GDM1 (cell line): ENCODE measurements at regions not wholly inside any gene's neighbourhood (a gene's known extent, or its start where the extent isn't known, plus 50 kb on each side); places are given as distances from the start of the nearest gene placed in this dataset.

ENCODE experiments used
- DNase-seq: peaks from one replicate; lab custom pipeline; 2025; lab: John Stamatoyannopoulos, UW

DNA sequence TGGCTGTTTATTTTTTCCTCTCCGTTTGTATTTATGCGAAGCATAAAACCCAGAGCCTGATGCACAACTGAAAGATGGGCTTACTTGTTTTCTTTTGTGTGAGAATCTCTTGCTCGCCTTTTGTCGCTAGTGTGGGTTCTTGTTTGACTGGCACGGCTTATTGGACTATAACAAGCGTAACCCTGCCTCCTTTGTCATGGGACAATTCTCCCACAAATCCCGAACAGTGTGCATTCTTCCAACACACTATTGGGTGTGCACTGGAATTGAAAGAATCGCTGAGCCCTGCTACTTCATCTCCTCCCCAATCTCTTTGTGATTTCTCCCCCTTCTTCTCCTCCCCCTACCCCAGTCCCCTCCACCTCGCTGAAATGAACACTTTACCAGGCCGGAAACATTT lies 110.8 kb downstream of the ZIC5 start:
- no peak for DNase-seq

- DNase-seq = no peak
These were observed 112.1 kb downstream of the ZIC5 start for GRCh38 chr13:99859178-99860177.

GRCh38 chr13:99857738-99858137 lies 113.8 kb downstream of the ZIC5 start:
- no peak for DNase-seq

- DNase-seq = no peak
These were observed 115.8 kb downstream of the ZIC5 start for GRCh38 chr13:99855526-99856420.

DNA sequence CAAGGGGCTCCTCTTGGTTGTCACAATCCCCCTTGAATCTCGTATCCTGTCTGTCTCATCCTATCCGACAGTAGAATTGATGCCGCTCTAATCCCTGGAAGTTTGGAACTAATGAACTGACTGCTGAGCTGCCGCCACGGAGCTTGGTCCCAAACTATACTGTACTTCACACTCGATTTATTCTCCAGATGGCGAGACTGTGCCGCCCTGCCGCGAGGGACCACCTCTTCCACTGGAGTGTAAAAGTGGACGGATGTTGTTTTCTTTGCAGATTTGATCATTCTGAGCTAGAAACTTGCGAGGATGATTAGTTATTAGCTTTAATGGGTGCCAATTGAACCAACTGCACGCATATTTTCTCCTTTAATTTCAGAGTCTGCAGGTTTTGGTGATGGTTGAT lies 117.2 kb downstream of the ZIC5 start:
- no peak for DNase-seq

GRCh38 chr13:99847318-99847750 lies 124.2 kb downstream of the ZIC5 start:
- no peak for DNase-seq

DNA sequence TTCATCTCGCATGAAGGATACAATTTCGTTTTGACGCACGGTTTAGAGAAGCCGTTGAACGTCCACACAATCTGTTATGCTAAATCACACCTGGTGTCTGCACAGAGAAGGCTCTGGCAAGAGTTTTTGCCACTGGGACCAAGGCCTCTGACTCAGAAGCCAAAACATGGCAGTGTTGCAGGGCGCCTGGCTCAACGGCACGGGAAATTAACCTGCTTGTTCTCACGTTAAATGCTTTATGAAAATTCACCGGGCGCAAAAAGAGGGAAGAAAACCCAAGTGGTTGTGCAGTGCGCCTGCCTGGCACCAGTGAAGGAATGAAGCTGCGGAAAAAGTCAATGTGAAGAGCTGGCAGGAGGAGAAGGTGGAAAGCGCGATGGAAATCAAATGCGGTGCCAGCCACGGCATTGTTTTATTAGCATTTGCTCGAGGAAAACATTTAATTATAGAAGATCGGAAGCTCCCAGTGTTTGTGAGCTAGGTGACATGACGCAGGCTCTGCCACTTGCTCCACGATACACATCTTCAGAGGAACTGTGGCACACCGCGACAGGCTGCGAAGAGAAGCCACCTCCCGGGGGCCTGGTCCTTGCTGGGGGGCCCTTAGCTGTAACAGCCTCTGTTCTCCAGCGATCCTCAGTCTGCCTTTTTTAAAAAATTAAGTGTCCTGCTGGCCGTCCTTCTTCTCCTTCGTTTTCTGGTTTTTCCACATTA lies 126.2 kb downstream of the ZIC5 start:
- DNase-seq = no peak

GRCh38 chr13:99844421-99844820 lies 127.1 kb downstream of the ZIC5 start:
- no peak for DNase-seq

DNA sequence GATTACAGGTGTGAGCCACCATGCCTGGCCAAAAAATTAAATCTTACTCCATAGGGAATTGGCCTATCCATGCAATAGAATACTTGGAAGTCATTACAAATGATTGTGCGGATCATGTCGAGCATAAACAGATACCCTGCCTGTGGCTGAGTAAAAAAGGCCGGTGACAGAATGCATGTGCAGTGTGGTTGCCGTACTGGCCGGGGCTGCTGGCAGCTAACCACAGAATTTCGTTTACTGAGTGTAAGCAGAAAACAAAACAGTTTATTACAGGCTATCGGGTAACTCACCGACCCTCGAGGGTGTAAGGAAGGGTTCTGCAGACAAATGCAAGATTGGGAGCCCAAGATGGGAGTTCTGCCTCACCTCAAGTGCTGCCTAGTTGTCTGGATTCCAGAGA lies 127.7 kb downstream of the ZIC5 start:
- DNase-seq = no peak

DNA sequence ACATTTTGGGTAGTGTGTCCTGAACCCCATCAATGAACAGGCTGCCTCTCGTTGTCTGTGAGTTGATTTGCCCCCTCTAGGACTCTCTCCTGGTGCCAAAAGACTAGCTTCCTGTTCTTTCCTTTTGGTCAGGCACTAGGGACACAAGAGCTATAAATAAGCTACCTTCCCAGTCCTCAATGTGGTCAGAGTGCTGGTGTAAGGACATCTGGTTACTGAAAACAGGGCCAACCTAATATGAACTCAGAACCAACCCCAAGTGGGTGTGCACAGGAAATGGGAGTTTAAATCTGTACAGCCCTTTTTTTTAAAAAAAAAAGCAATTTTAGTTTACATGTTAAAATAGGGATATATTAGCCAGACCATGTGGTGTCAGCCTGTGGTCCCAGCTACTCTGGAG lies 129.2 kb downstream of the ZIC5 start:
- DNase-seq = no peak

DNA sequence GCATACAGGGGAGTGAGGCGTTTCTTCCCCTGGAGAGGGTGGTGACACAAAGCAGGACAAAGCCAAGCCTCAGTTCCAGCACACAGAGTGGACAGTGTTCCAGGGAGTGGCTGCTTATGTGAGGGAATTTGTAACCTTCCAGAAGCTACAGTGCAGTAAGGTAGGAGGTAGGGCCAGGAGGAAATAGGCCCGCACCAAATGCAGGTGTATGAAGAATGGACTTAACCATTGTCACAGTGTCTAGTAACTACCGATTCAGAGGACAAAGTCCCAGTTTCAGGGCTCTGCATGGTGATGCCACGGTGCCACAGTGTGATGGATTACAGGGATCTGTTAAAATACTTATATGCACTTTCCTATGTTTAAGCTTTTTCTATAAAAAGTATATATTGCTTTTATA lies 135.3 kb downstream of the ZIC5 start:
- no peak for DNase-seq

DNA sequence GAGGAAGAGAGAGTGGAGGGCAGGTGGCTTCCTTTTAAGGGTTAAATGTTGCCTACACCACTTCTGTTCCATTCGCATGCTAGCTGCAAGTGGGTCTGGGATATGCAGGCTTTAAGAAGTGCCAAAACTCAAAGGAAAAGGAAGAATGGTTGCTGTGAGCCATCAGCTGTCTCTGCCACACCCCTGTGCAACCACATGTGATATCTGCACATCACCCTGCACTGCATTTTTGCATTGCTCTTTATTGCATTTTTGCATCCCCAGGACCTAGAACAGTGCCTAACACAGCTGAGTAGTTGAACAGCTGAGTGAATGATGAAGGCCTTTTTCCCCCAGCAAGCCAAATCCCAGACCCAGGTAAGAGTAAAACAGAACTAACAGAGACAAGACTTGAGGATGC lies 136.1 kb downstream of the ZIC5 start:
- no peak for DNase-seq

DNA sequence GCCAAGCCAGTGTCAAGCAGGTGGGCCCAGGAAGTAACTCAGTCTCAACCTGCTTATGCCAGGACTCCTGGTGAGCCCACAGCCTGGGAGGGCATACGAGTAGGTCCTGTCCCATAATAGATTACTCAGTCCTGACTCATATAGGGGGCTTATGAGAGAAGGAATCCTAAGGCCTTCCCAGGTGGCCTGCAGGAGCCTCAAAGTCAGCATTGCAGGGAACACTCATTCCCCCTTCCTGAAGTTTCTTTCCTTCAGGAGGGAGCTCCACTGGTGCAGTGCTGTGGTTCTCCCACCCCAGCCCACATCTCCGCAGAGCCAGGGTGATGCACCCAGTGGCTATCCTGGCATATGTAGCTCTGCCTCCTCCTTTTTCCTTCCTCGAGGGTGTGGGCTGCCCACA lies 137.3 kb downstream of the ZIC5 start:
- DNase-seq = no peak

GRCh38 chr13:99832347-99832746 lies 139.2 kb downstream of the ZIC5 start:
- no peak for DNase-seq

DNA sequence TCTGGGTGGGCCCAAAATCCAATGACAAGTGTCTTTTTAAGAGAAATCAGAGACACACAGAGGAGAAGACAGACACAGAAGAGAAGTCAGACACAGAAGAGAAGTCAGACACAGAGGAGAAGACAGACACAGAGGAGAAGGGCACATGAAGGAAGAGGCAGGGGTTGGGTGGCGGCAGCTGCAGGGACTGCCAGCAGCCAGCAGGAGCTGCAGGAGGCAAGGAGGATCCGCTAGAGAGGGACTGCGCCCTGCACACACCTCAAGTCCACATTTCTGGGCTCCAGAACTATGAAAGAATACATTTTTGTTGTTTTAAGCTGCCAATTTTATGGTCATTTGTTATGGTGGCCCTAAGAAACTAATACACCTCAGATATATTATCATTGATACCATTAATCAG lies 140.6 kb downstream of the ZIC5 start:
- DNase-seq = no peak

DNA sequence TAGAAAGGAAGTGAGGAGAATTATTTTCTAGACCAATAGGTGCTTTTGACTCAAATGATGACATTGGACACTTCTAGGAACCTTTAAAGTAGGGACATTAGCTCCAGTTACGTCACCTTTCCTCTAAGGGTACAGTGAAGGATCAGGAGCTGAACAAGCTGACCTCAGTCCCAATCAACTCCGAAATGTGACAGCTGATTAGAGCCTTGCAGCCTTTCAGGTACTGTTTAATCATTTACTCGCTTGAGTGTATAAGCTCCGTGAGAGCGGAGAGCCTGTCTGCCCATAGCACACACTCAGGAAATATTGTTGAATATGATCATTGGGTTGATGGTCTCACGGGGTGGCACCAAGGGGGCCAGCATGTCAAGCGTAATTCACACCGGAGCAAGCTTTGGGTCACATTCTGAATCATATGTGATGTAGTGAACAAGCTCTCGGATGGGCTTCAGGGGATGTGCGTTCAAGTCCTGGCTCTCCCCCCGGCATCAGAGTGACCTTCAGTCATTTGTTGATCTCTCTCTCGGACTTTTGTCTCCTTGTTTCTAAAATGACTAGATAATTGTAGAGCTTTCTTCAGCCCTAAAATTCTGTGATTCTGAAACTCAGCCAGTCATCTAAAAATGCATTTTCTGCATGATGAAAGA lies 141.9 kb downstream of the ZIC5 start:
- DNase-seq = no peak

DNA sequence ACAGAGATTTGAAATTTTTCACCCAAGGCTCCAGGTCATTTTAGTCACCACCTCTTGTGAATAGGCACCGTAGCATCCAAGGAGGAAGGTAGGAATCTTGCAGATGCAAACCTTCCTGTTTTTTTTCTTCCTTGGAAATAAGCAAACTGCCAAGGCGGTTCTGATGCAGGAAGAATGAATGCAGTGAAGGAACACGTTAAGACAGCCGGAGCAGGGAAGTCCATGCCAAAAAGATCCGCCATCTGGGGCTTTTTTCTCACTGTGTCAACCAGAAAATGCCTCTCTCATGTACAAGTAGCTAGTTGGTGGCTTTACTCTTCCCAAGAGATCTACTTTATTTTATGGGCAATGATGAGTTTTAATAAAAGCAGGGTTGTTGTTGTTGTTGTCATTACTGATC lies 142.4 kb downstream of the ZIC5 start:
- no peak for DNase-seq

GRCh38 chr13:99828735-99829134 lies 142.8 kb downstream of the ZIC5 start:
- DNase-seq = no peak

- no peak for DNase-seq
These were observed 143.4 kb downstream of the ZIC5 start for GRCh38 chr13:99828123-99828522.

DNA sequence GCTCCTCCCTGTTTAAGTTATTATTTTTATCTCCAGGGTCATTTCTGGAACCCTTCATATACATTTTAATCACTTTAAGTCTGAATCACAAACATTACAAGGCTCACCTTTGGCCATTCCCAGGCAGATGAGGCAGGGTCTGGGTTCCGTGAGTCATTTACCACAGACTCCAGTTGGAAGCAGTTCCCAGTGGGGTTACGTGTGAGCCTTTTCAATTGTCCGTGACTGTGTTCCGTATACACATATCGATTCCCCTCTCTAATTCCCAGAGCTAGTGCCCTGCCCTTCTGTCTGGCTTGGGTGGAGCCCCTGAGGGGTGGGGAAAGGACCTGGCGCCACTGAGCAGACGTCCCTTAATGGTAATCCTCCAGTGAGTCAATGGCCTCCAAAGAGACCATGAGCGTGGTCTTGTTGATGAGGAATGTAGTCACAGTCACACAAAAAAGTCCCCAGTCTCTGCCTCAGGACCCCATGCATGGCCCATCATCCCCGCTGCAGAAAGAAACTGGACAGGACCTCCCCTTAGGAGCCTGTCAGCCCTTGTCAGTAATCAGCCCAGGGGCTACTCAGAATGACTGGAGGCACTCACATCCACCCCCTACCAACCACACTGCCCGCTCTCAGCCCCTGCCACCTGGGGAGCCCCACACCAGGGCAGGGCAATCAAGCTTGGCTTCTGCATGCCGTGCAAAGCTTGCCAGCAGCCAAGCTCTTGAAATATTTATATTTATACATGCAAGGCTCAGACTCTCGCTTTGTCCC lies 144.4 kb downstream of the ZIC5 start:
- no peak for DNase-seq

GRCh38 chr13:99823961-99824360 lies 147.6 kb downstream of the ZIC5 start:
- no peak for DNase-seq
